EH (cell line): ENCODE measurements at regions not wholly inside any gene's neighbourhood (a gene's known extent, or its start where the extent isn't known, plus 50 kb on each side); places are given as distances from the start of the nearest gene placed in this dataset.
A peak's percentile ranks its signal among the peaks of the same experiment; 100 is the strongest.

ENCODE experiments used
- DNase-seq: peaks from one replicate; pipeline ENCODE4 v3.0.0-alpha.2; 2015; ENCODE audit warnings: low read depth

DNA sequence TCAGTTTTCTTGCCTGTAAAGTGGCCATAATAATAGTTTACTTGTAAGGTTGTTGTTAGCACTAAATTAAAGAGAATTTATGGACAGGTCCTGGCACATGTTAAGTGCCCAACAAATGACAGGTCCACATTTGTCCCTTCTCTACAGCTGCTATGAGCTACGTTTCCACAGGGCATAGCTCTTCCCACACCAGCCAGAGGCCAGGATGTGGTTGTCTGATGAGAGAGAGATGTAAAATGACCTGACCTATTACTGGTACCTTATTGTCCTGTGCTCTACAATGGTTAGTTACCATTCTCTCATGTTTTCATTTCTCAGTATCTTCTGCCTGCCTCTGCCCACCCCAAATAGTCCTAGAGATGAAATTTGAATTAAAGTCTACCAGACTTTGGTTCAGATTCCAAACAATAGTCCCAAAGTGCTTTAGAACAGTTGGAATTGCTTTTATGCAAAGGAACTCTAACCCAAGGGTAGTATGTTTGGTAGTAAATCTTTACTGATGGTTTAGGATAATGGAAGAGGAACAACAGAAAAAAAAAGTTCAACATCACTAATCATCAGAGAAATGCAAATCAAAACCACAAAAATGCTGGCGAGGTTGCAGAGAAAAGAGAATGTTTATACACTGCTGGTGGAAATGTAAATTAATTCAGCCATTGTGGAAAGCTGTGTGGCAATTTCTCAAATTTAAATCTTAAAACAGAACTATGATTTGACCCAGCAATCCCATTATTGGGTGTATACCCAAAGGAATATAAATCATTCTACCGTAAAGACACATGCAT is 57.1 kb upstream of the ANKFN1 start:
- DNase-seq: peak; percentile 73

- no peak for DNase-seq
Measured at GRCh38 chr17:56098746-56099145, 54.5 kb upstream of the ANKFN1 start.

- DNase-seq: peak; percentile 83
Measured at GRCh38 chr17:56099649-56100048, 53.6 kb upstream of the ANKFN1 start.
